ENCODE measurements at regions not wholly inside any gene's neighbourhood (a gene's known extent, or its start where the extent isn't known, plus 50 kb on each side); places are given as distances from the start of the nearest gene placed in this dataset.
"Not testable (repeated sequence)": the region's sequence is repeated elsewhere in the genome, so short reads cannot be mapped to it uniquely, and the experiment has no call there.

DNA sequence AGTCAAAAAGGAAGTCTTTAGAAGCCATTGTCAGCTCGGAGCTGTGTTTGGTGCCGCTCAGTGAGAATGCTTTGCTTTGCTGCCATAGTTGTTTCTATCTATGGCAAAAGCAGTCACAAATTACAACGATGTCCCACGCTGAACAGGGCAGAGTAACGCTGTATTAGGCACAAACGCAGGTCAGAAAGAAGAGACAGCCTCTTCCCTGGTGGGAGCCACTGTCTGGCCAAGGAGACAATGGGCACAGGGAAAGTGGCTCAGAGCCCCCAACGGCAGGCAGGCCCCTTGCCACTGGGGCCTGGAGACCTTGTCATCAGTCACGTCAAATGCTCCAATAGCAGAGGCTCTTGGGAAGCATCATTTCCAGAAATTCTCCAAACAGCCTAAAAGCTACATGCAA is 244.2 kb downstream of the TEX29 start:
- DNase-seq = no peak

DNA sequence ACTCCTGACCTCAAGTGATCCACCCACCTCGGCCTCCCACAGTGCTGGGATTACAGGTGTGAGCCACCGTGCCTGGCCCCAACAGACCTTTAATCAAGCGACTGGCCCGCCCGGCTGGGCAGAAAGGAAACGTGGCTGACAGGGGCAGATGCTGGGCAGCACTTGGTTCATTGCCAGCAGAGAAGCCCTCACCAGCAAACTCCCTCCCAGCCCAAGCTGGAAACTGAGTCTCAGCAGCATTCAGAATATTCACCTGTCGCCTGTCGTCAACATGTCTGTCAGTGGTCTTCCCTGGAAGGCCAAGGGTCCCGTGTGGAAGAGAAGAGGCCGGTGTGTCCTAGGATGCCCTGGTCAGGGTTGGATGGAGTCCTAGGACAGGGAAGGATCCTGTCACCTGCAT is 245.0 kb downstream of the TEX29 start:
- no peak for DNase-seq

DNA sequence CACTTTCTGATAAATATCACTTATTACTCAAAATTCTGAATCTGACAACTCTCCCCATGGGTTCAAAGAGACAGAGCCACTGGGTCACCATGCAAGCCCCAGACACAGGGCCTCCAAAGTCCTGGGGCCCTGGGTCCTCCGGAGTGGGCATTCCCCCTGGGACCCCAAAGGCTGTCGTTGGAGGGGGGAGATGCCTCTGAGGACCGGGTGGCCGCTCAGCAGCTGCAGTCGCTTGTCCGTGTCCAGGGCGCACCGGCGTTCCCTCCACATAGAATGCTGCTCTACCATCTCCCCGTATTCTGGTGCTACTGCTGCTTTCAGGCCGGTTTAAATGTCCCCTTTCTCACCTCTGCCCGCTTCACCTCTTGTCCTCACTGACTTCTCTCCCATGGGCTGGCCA is 246.1 kb downstream of the TEX29 start:
- no peak for DNase-seq

DNA sequence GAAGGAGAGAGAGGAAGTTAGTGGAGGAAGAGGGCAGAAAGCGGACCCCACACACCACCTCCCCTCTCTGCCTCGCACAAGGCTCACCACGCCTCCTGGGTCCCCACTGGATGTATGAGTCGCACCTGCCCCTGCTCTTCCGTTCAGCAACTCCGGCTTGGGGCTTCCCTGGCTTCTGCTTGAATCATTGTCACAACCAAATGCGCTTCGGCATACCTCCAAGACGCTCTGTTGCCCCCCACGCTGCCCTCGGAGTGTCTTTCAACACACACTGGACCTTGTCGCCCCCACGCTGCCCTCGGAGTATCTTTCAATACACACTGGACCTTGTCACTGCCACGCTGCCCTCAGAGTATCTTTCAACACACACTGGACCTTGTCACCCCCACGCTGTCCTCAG is 247.2 kb downstream of the TEX29 start:
- no peak for DNase-seq

- no peak for DNase-seq
Observed at GRCh38 chr13:111568290-111568689, 247.8 kb downstream of the TEX29 start.

- DNase-seq = no peak
Observed at GRCh38 chr13:111570911-111571310, 250.5 kb downstream of the TEX29 start.

DNA sequence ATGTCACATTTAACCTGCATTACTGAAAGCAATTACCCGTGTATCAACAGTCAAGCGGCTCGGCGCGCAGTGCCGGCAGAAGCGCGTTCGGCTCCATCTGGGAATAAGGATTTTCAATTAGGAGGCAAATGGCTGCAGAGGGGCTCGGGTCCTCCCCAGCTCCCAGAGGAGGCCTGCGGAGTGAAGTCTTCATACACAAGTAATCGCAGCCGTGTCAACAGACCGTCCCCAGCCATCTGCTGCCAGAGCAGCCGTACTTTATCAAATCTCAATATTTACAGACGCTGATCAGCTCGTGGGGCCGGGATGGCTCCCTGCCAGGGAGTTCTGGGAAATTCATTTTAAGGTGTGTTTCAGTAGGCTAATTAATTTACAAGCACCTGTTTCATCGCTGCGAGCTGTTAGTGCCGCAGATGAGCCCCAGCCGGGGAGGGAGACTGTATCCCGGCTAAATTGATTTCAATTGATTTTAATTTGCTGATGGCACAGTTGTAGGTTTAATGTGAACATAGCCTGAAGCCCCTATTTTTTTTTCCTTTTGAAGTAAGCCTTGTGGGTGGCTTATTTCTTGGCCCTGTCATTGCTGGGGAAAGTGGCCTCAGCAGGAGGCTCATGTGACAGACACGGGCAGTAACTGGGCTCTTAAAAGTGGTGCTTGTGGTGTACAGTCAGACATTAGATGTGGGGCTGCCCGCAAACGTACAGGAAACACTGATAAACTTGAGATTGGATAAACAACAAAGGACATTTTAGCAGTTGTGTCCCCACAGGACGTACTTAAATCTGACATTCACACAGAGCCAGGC is 252.7 kb downstream of the TEX29 start:
- DNase-seq = no peak

- DNase-seq = no peak
Observed at GRCh38 chr13:111573801-111574200, 253.4 kb downstream of the TEX29 start.

DNA sequence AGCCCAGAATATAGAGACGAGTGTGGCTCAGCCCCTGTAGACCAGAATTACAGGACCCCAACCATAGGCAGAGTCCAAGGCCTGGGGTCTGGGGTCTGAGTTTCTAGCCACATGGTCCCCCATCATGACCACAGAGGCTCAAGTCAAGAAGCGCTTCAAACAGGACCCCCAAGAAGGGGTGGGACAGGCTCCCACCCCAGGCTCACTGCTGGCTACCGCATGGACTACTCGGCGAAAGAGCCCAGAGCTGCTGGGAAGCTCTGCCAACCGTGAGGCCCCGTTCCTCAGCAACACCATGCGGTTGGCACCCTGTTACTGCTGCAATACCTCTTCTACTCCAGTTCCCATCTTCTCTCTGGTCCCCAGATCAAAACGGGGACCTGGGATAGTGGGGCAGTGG is 254.8 kb downstream of the TEX29 start:
- DNase-seq = no peak

DNA sequence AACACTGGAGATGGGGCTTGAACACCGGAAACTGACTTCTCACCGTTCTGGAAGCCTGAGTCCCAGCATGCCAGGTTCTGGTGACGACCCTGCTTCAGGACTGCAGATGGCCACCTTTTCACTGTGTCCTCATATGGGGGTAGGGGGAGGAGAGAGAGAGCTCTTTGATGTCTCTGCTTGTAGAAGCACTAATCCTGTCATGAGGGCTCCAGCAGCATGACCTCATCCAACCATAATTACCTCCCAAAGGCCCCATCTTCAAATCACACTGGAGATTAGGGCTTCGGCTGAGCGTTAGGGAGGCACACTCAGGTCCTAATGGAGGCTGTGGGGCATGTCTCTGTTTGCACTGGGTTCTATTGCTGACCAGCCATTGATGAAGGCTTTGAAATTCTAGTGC is 255.3 kb downstream of the TEX29 start:
- no peak for DNase-seq

DNA sequence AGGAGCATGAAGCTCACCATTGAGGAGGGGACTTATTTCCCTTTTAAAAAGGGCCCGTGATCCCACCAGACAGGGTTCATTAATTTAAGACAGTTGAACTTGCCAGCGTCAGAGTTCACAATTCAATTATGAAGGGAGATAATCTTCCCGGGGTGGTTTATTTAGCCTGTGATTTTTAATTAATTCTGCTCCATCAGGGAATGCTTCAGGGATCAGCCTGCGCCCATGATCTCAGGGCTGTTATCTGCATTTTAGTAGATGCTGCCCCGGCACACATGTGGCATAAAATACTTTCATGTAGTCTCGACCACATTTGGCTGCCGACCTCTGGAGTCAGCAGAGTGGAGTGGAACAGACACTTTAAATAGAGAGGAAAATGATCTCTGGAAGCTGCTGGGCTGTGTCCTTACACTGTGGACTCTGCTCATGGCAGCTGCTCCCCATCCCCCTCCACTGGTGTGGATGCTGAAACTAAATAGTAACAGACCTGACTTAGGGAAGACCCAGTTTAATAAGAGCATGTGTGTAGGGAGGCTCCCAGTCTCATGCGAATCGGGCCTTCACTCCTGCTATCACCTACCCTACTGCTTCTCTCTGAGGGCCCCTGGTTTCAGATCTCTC is 256.9 kb downstream of the TEX29 start:
- no peak for DNase-seq

DNA sequence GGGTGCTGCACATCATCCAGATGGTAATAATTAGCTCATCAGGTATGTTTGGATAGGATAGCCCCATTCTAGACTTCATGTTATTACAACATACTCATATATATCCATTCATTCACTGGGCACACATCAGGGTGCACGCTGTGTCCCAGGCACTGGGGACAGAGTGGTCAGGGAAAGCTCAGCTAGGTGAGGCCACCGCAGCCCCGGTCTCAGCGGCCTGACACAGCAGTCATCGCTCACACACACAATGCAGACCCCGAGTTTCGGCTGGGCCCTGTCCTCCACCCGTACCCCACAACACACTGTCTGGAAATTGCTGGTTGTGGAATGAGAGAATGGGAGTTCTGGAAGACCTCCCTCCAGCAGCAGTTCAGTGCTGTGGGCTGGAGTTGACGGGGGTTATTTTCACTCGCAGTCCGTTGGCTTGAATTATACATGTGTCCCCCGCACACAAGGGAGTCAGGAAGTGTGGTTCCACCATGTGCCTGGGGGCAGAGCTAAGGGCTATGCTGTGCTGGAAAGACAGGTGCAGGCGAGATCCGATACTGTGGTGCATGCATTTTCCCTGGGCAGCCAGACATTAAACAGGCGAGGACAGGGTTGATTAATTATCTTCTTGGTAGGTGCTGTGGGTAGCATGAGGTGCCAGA is 257.6 kb downstream of the TEX29 start:
- DNase-seq = no peak

GRCh38 chr13:111584101-111584672 is 263.7 kb downstream of the TEX29 start:
- no peak for DNase-seq

DNA sequence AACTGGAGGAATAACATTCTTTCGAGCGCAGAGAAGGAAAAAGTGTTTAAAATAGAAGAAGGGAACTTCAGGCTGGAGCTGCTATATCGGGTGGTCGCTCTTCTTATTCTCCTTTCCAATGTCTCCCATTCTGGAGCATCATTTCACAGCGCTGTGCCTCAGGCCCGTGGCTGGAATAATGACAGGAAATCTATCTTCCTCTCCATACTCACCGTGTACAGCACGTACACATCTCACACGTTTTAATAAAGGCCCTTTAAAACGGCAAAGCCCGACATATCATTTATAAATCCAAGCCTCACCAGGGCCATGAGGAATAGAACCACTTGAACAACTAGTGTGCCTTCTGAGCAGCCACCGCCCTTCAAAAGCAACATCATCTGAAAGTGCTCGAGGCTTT is 264.4 kb downstream of the TEX29 start:
- no peak for DNase-seq

- DNase-seq = no peak
Observed at GRCh38 chr13:111586291-111586690, 265.8 kb downstream of the TEX29 start.

GRCh38 chr13:111587249-111587648 is 266.8 kb downstream of the TEX29 start:
- no peak for DNase-seq

- DNase-seq = no peak
Observed at GRCh38 chr13:111589321-111589720, 268.9 kb downstream of the TEX29 start.

DNA sequence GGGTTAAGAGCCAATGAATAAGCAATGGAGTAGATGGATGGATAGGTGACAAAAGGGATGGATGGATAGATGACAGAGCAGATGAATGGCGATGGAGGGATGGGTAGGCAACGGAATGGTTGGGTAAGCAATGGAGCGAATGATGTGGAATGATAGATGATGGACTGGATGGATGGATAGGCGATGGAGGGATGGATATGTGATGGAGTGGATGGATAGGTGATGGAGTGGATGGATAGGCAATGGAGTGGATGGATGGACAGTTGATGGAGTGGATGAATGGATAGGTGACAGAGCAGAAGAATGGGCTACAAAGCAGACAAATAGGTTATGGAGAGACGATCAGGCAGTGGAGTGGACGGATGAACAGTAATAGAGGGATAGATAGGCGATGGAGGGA is 269.6 kb downstream of the TEX29 start:
- no peak for DNase-seq

- DNase-seq = no peak
Observed at GRCh38 chr13:111590796-111591195, 270.4 kb downstream of the TEX29 start.

DNA sequence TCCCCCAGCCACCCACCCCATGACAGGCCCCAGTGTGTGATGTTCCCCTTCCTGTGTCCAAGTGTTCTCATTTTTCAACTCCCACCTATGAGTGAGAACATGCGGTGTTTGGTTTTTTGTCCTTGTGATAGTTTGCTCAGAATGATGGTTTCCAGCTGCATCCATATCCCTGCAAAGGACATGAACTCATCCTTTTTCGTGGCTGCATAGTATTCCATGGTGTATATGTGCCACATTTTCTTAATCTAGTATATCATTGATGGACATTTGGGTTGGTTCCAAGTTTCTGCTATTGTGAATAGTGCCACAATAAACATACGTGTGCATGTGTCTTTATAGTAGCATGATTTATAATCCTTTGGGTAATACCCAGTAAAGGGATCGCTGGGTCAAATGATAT is 273.0 kb downstream of the TEX29 start:
- DNase-seq = not testable (repeated sequence)

DNA sequence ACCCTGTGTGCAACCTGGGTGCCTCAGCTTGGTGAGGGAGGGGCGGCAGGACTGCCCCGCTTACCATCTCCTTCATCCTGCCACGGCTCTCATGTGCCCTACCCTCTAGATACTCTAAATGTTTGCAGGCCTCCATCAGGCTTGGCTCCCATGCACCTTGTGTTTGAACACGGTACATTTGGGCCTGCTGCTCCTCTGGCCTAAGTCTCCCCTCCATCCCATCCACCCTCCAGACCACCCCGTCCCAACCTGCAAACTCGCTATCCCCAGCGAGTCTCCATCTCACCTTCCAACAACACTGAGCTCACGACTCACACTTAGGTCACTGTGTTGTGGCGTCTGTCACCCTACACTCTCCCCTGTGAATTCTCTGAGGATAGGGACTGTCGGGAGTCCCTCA is 274.2 kb downstream of the TEX29 start:
- no peak for DNase-seq

DNA sequence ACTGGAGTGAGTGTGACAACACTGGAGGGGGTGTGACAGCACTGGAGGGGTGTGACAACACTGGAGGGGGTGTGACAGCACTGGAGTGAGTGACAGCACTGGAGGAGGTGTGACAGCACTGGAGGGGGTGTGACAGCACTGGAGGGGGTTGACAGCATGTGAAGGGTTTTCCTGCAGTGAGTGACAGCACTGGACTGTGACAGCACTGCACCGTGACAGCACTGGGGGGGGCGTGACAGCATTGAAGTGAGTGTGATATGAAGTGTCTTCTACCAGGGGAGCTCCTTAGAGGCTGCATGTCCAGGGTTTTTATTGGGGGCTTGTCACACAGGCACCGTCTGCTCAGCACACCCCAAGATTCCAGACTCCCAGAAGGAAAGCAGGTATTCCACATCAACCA is 274.8 kb downstream of the TEX29 start:
- DNase-seq = no peak

GRCh38 chr13:111595791-111596190 is 275.3 kb downstream of the TEX29 start:
- no peak for DNase-seq

DNA sequence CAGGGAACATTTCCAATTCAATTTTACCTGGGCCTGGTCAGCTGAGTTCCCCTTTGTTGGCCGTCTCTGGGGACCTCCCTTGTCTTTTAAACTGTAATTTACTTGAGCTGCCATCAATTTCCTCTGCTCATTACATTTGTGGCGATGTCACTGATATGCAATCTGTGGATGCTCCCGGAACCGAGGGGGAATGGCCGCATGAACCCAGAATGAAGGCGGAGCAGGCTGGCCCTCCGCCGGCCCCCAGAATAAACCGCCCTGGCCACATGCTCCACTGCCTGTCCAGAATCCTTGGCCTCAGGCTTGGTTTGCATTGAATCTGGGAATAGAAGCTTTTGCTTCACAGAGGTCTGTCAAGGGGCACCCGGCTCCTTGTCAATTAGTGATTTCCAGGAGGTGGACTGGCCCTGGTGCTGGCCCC is 276.8 kb downstream of the TEX29 start:
- no peak for DNase-seq
